ENCODE measurements at regions not wholly inside any gene's neighbourhood (a gene's known extent, or its start where the extent isn't known, plus 50 kb on each side); places are given as distances from the start of the nearest gene placed in this dataset.

GRCh38 chr12:76208129-76208528 is 123.6 kb upstream of the NAP1L1 start:
- Mint-ChIP-seq H3K27me3 (ENCODE audit: unreplicated experiment) (peaks cover 2% of the 10 kb centered on the region), H3K36me3 (ENCODE audit: unreplicated experiment) (no peaks in the 10 kb centered on the region), H3K9me3 (ENCODE audit: unreplicated experiment) (no peaks in the 10 kb centered on the region), H3K27ac (ENCODE audit: unreplicated experiment) (no peak overlapping the region), H3K4me1 (ENCODE audit: low read depth, unreplicated experiment) (no peaks in the 10 kb centered on the region), H3K4me3 (ENCODE audit: unreplicated experiment) (no peak overlapping the region)
- DNase-seq = no peak
- no peak for TF ChIP-seq CTCF (IDR thresholded peaks at IDR 0.05; ENCODE audit: partially characterized antibody, unreplicated experiment)

DNA sequence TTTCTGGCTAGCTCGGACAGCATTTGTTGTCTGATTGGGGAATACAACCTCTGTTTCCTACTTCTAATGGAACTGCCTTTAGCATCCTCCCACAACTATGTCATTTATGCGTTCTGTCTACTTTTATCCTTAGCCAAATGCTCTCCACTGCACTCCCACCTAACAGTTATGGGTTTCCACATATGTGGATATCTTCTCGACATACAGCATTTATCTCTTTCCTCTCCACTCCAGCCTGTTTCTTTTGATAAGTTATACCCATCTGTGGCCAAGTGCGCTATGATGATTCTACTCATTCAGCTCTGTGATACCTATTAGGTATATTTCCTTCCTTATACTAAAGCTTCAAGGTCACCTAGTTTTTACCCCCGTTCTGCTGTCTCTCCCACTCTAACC is 122.2 kb upstream of the NAP1L1 start:
- H3K36me3 Mint-ChIP-seq (ENCODE audit: unreplicated experiment) = no peaks in the 10 kb centered on the region
- H3K27me3 Mint-ChIP-seq (ENCODE audit: unreplicated experiment) = peaks cover 2% of the 10 kb centered on the region
- no peaks in the 10 kb centered on the region for H3K4me1 Mint-ChIP-seq (ENCODE audit: low read depth, unreplicated experiment)
- H3K9me3 Mint-ChIP-seq (ENCODE audit: unreplicated experiment) = no peaks in the 10 kb centered on the region
- no peak for DNase-seq
- no peak overlapping the region for H3K27ac Mint-ChIP-seq (ENCODE audit: unreplicated experiment)
- no peak for TF ChIP-seq CTCF (IDR thresholded peaks at IDR 0.05; ENCODE audit: partially characterized antibody, unreplicated experiment)
- no peak overlapping the region for H3K4me3 Mint-ChIP-seq (ENCODE audit: unreplicated experiment)

- H3K9me3 Mint-ChIP-seq (ENCODE audit: unreplicated experiment) = no peaks in the 10 kb centered on the region
- no peaks in the 10 kb centered on the region for H3K36me3 Mint-ChIP-seq (ENCODE audit: unreplicated experiment)
- H3K4me1 Mint-ChIP-seq (ENCODE audit: low read depth, unreplicated experiment) = no peaks in the 10 kb centered on the region
- no peak overlapping the region for H3K27ac Mint-ChIP-seq (ENCODE audit: unreplicated experiment)
- TF ChIP-seq CTCF (IDR thresholded peaks at IDR 0.05; ENCODE audit: partially characterized antibody, unreplicated experiment) = no peak
- DNase-seq = no peak
- no peak overlapping the region for H3K4me3 Mint-ChIP-seq (ENCODE audit: unreplicated experiment)
- H3K27me3 Mint-ChIP-seq (ENCODE audit: unreplicated experiment) = peaks cover 2% of the 10 kb centered on the region
Observed at GRCh38 chr12:76206039-76206676, 121.7 kb upstream of the NAP1L1 start.

DNA sequence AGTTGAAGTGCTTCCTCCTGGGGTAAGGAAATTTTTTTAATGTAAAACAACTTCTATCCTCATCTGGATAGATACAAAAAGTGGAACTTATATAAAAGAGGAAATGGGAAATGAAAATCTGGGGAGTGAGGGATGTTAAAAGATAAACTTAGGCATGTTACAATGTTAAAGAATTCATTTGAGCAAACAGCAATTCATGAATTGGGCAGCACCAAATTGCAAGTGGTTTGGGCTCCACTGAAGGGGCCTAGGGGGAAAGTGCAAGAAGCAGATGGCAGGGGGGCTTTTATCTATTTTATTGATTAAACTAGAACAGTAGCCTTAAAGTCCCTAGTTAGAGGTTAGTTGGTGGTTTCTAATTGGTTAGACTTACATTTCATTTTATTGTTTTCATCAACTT is 118.1 kb upstream of the NAP1L1 start:
- no peak overlapping the region for H3K27ac Mint-ChIP-seq (ENCODE audit: unreplicated experiment)
- H3K4me3 Mint-ChIP-seq (ENCODE audit: unreplicated experiment) = no peak overlapping the region
- no peaks in the 10 kb centered on the region for H3K4me1 Mint-ChIP-seq (ENCODE audit: low read depth, unreplicated experiment)
- no peak for TF ChIP-seq CTCF (IDR thresholded peaks at IDR 0.05; ENCODE audit: partially characterized antibody, unreplicated experiment)
- DNase-seq = no peak
- H3K27me3 Mint-ChIP-seq (ENCODE audit: unreplicated experiment) = no peaks in the 10 kb centered on the region
- peaks cover 7% of the 10 kb centered on the region for H3K36me3 Mint-ChIP-seq (ENCODE audit: unreplicated experiment)
- no peaks in the 10 kb centered on the region for H3K9me3 Mint-ChIP-seq (ENCODE audit: unreplicated experiment)

GRCh38 chr12:76201758-76202157 is 117.3 kb upstream of the NAP1L1 start:
- no peaks in the 10 kb centered on the region for H3K4me1 Mint-ChIP-seq (ENCODE audit: low read depth, unreplicated experiment)
- H3K4me3 Mint-ChIP-seq (ENCODE audit: unreplicated experiment) = no peak overlapping the region
- peaks cover 7% of the 10 kb centered on the region for H3K36me3 Mint-ChIP-seq (ENCODE audit: unreplicated experiment)
- H3K27ac Mint-ChIP-seq (ENCODE audit: unreplicated experiment) = no peak overlapping the region
- H3K27me3 Mint-ChIP-seq (ENCODE audit: unreplicated experiment) = no peaks in the 10 kb centered on the region
- no peak for TF ChIP-seq CTCF (IDR thresholded peaks at IDR 0.05; ENCODE audit: partially characterized antibody, unreplicated experiment)
- H3K9me3 Mint-ChIP-seq (ENCODE audit: unreplicated experiment) = no peaks in the 10 kb centered on the region
- no peak for DNase-seq
